WERI-Rb-1 (cell line): ENCODE measurements at regions not wholly inside any gene's neighbourhood (a gene's known extent, or its start where the extent isn't known, plus 50 kb on each side); places are given as distances from the start of the nearest gene placed in this dataset.
"Not testable (repeated sequence)": the region's sequence is repeated elsewhere in the genome, so short reads cannot be mapped to it uniquely, and the experiment has no call there.

Experiments
- DNase-seq: peaks from one replicate; pipeline ENCODE4 v3.0.0-alpha.2; 2020
- H3K27ac ChIP-seq: fragments of 250-450 bp; sonication (Bioruptor Pico); 2 replicates; pipeline ENCODE4 v1.5.1; 2020; ENCODE audit warnings: mild to moderate bottlenecking, moderate library complexity
- H3K27me3 ChIP-seq: fragments of 250-450 bp; sonication (Bioruptor Pico); 2 replicates; pipeline ENCODE4 v1.5.1; 2021; ENCODE audit warnings: mild to moderate bottlenecking, low read depth, moderate library complexity; ENCODE audit not compliant: insufficient read depth, severe bottlenecking
- H3K36me3 ChIP-seq: fragments of 250-450 bp; sonication (Bioruptor Pico); 2 replicates; pipeline ENCODE4 v1.5.1; 2020; ENCODE audit warnings: mild to moderate bottlenecking, moderate library complexity
- H3K4me3 ChIP-seq: 2 replicates; pipeline ENCODE4 v1.5.1; 2011; ENCODE audit warnings: low read depth, mild to moderate bottlenecking, control low read depth, low read length
- H3K9me3 ChIP-seq: fragments of 250-450 bp; sonication (Bioruptor Pico); 2 replicates; pipeline ENCODE4 v1.5.1; 2021; ENCODE audit warnings: mild to moderate bottlenecking, moderate library complexity; ENCODE audit not compliant: severe bottlenecking
- CTCF ChIP-seq: IDR thresholded peaks from 2 replicates; pipeline ENCODE4 v1.5.1; 2011; ENCODE audit warnings: low read depth, mild to moderate bottlenecking, control low read depth, inconsistent platforms, low read length

- H3K4me3 ChIP-seq: no peak overlapping the region
Observed at GRCh38 chrX:80578517-80579105, 158.4 kb downstream of the TENT5D start.

GRCh38 chrX:80590992-80591391 is 170.7 kb downstream of the TENT5D start:
- H3K9me3 ChIP-seq, H3K4me3 ChIP-seq, H3K36me3 ChIP-seq, H3K27me3 ChIP-seq, DNase-seq, H3K27ac ChIP-seq: not testable (repeated sequence)

More at GRCh38 chrX:80578517-80579105, 158.4 kb downstream of the TENT5D start:
- no peak overlapping the region for H3K27ac ChIP-seq
- peaks cover 15% of the 10 kb centered on the region for H3K27me3 ChIP-seq
- peak; percentile 46 for TF ChIP-seq CTCF
- H3K36me3 ChIP-seq: no peaks in the 10 kb centered on the region
- no peaks in the 10 kb centered on the region for H3K9me3 ChIP-seq
- no peak for DNase-seq

- no peak overlapping the region for H3K4me3 ChIP-seq
- no peak for TF ChIP-seq CTCF
- H3K27ac ChIP-seq: no peak overlapping the region
- peaks cover 14% of the 10 kb centered on the region for H3K27me3 ChIP-seq
- H3K9me3 ChIP-seq: no peaks in the 10 kb centered on the region
- H3K36me3 ChIP-seq: no peaks in the 10 kb centered on the region
- DNase-seq: no peak
Observed at GRCh38 chrX:80602036-80602860, 182.0 kb downstream of the TENT5D start.
